Upper lobe of left lung (tissue), 4 donors: ENCODE measurements at regions not wholly inside any gene's neighbourhood (a gene's known extent, or its start where the extent isn't known, plus 50 kb on each side); places are given as distances from the start of the nearest gene placed in this dataset.

ENCODE experiments used
- EP300 ChIP-seq, 4 donors: sonication (generic); formaldehyde crosslinking; IDR thresholded peaks; one replicate each; pipeline ENCODE4 v1.5.1; 2017; ENCODE audit warnings: antibody characterized with exemption in 4 of 4, control low read depth in 2 of 4
- POLR2A ChIP-seq, 4 donors: fragments of 450-650 bp; IDR thresholded peaks; one replicate each; pipeline ENCODE4 v1.5.1; 2016 to 2017; ENCODE audit warnings: antibody characterized with exemption in 4 of 4, mild to moderate bottlenecking in 2 of 4
- TF ChIP-seq, protein P1 (sequence below), 6 experiments: fragments of 450-650 bp in 4 of 6; fragments of 200-600 bp in 2 of 6; sonication (generic) in 2 of 6; IDR thresholded peaks; one replicate each; pipeline ENCODE4 v1.5.1; 2016 to 2019; ENCODE audit warnings: antibody characterized with exemption in 6 of 6

GRCh38 chr15:38130740-38131498, 121.7 kb upstream of the SPRED1 start:
- TF ChIP-seq, protein P1, sequence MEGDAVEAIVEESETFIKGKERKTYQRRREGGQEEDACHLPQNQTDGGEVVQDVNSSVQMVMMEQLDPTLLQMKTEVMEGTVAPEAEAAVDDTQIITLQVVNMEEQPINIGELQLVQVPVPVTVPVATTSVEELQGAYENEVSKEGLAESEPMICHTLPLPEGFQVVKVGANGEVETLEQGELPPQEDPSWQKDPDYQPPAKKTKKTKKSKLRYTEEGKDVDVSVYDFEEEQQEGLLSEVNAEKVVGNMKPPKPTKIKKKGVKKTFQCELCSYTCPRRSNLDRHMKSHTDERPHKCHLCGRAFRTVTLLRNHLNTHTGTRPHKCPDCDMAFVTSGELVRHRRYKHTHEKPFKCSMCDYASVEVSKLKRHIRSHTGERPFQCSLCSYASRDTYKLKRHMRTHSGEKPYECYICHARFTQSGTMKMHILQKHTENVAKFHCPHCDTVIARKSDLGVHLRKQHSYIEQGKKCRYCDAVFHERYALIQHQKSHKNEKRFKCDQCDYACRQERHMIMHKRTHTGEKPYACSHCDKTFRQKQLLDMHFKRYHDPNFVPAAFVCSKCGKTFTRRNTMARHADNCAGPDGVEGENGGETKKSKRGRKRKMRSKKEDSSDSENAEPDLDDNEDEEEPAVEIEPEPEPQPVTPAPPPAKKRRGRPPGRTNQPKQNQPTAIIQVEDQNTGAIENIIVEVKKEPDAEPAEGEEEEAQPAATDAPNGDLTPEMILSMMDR (IDR thresholded peaks at IDR 0.05): no peak
- no peak for TF ChIP-seq POLR2A (IDR thresholded peaks at IDR 0.05)
- TF ChIP-seq EP300 (IDR thresholded peaks at IDR 0.05): no peak
